ENCODE measurements at regions not wholly inside any gene's neighbourhood (a gene's known extent, or its start where the extent isn't known, plus 50 kb on each side); places are given as distances from the start of the nearest gene placed in this dataset.

- TF ChIP-seq NRF1 (IDR thresholded peaks at IDR 0.05; ENCODE audit: low read depth, low read length), result no peak
- no peak for TF ChIP-seq ATF2 (IDR thresholded peaks at IDR 0.05; ENCODE audit: low read length)
- TF ChIP-seq KDM4A (IDR thresholded peaks at IDR 0.05; ENCODE audit: low read depth, low read length, severe bottlenecking), result no peak
- TF ChIP-seq TCF12 (IDR thresholded peaks at IDR 0.05; ENCODE audit: low read depth, low read length), result no peak
- no peak for TF ChIP-seq KDM5A (IDR thresholded peaks at IDR 0.05; ENCODE audit: low read length)
- no peak for TF ChIP-seq RNF2 (IDR thresholded peaks at IDR 0.05; ENCODE audit: borderline replicate concordance, low read depth, low read length, missing control alignments, poor library complexity, severe bottlenecking)
These were observed 209.6 kb upstream of the MCTP2 start (continued) for GRCh38 chr15:94021621-94022320.

Data from H1 (cell line).